ENCODE measurements at regions not wholly inside any gene's neighbourhood (a gene's known extent, or its start where the extent isn't known, plus 50 kb on each side); places are given as distances from the start of the nearest gene placed in this dataset.

DNA sequence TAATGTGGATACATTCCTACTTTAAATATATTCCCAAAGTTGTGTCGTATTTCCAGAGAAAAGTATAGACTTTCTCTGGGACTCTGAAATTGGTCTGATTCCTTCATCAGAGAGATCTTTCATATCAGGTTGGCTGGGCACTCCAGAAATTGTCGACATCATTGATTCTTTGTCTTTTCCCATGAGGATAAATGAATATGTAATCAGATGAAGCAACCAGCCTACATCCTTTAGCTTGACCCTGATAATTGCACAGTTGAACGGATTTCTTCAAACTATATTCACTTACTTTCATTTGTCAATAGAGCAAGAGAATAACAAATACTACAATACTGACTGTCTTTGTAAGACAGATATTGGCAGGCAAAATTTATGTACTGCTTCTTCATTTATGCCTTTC is 680.2 kb upstream of the LRRTM4 start:
- Histone ChIP-seq H2AFZ (ENCODE audit: low read length) (no peak overlapping the region), H3K27me3 (ENCODE audit: insufficient read depth, low read length) (no peaks in the 10 kb centered on the region), H3K79me2 (ENCODE audit: insufficient read depth, low read length) (no peaks in the 10 kb centered on the region), H3K4me1 (ENCODE audit: insufficient read depth, low read length, severe bottlenecking) (no peaks in the 10 kb centered on the region), H3K9me3 (ENCODE audit: low read length) (no peaks in the 10 kb centered on the region), H3K9ac (ENCODE audit: low read length) (no peak overlapping the region), H3F3A (ENCODE audit: insufficient read depth, low read length) (no peaks in the 10 kb centered on the region), H3K4me2 (ENCODE audit: low read length) (no peak overlapping the region), H3K4me3 (ENCODE audit: low read depth, low read length, poor library complexity, severe bottlenecking) (no peak overlapping the region), H4K20me1 (ENCODE audit: insufficient read depth, low read length) (no peaks in the 10 kb centered on the region), H3K9me2 (ENCODE audit: low read depth, low read length) (no peaks in the 10 kb centered on the region), H3K27ac (ENCODE audit: low read depth, low read length, poor library complexity, severe bottlenecking) (no peak overlapping the region), H3K36me3 (ENCODE audit: insufficient read depth, low read length) (no peaks in the 10 kb centered on the region)
- TF ChIP-seq, protein P1, sequence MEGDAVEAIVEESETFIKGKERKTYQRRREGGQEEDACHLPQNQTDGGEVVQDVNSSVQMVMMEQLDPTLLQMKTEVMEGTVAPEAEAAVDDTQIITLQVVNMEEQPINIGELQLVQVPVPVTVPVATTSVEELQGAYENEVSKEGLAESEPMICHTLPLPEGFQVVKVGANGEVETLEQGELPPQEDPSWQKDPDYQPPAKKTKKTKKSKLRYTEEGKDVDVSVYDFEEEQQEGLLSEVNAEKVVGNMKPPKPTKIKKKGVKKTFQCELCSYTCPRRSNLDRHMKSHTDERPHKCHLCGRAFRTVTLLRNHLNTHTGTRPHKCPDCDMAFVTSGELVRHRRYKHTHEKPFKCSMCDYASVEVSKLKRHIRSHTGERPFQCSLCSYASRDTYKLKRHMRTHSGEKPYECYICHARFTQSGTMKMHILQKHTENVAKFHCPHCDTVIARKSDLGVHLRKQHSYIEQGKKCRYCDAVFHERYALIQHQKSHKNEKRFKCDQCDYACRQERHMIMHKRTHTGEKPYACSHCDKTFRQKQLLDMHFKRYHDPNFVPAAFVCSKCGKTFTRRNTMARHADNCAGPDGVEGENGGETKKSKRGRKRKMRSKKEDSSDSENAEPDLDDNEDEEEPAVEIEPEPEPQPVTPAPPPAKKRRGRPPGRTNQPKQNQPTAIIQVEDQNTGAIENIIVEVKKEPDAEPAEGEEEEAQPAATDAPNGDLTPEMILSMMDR (IDR thresholded peaks at IDR 0.05; ENCODE audit: low read length), result no peak
- TF ChIP-seq EZH2 (IDR thresholded peaks at IDR 0.05; ENCODE audit: borderline replicate concordance, low read length), result no peak

DNA sequence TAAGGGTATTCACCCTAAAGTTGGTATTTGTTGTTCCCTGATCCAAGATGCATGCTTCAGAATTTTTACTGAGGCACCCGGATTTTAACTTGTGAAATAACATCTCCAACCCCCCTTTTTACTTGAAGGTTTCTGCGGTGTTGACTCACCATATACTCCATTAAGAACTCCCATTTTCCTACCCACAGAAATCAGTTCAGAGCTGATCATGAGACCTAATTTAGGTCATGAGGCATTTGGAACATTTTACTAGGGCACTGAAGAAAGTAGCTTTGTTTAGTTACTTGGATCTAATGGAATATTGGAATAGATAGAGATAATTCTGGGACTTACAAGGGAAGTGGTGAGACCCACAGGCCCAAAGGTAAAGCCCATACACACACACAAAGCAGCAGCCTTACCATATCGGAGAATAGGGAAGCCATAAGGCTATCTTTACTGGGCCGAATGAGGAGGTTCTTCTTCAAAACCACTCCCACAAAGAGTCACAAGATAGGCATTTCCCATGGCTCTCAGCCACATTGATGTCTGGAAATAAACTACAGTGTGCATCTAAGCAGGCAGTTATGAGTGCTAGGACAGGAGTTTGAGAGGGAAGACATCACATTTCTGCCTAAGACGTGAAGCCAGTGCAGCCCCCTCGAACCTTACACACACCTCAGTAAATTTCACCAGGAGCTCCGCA is 681.0 kb upstream of the LRRTM4 start:
- Histone ChIP-seq H3K36me3 (ENCODE audit: insufficient read depth, low read length) (no peaks in the 10 kb centered on the region), H3K9me3 (ENCODE audit: low read length) (no peaks in the 10 kb centered on the region), H3K27me3 (ENCODE audit: insufficient read depth, low read length) (no peaks in the 10 kb centered on the region), H3K4me3 (ENCODE audit: low read depth, low read length, poor library complexity, severe bottlenecking) (no peak overlapping the region), H3K9ac (ENCODE audit: low read length) (no peak overlapping the region), H3K27ac (ENCODE audit: low read depth, low read length, poor library complexity, severe bottlenecking) (no peak overlapping the region), H3K4me1 (ENCODE audit: insufficient read depth, low read length, severe bottlenecking) (no peaks in the 10 kb centered on the region), H3K4me2 (ENCODE audit: low read length) (no peak overlapping the region), H3F3A (ENCODE audit: insufficient read depth, low read length) (no peaks in the 10 kb centered on the region), H3K9me2 (ENCODE audit: low read depth, low read length) (no peaks in the 10 kb centered on the region), H4K20me1 (ENCODE audit: insufficient read depth, low read length) (no peaks in the 10 kb centered on the region), H2AFZ (ENCODE audit: low read length) (no peak overlapping the region), H3K79me2 (ENCODE audit: insufficient read depth, low read length) (no peaks in the 10 kb centered on the region)
- TF ChIP-seq, protein P1 (IDR thresholded peaks at IDR 0.05; ENCODE audit: low read length), result no peak
- no peak for TF ChIP-seq EZH2 (IDR thresholded peaks at IDR 0.05; ENCODE audit: borderline replicate concordance, low read length)

DNA sequence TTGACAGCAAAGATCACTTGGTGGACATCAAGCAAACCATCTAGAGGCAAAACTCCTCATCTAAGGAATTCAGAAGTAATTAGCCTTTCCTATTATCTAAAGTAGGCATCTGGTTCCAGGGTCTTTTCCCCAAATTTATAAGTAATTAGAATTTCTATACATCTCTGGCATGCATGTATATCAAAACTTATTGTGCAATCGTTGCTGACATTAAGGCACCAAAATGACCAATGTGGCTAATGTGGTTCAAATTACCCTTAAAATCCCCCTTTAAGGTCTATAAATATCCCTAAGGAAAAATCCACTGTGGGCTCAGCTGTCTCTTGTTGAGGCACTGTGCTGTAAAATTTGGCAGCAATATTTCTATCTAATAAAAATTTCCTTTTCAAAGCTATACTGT is 695.9 kb upstream of the LRRTM4 start:
- Histone ChIP-seq H3K9ac (ENCODE audit: low read length) (no peak overlapping the region), H3K4me1 (ENCODE audit: insufficient read depth, low read length, severe bottlenecking) (no peaks in the 10 kb centered on the region), H2AFZ (ENCODE audit: low read length) (no peak overlapping the region), H4K20me1 (ENCODE audit: insufficient read depth, low read length) (no peaks in the 10 kb centered on the region), H3K4me2 (ENCODE audit: low read length) (no peak overlapping the region), H3K27me3 (ENCODE audit: insufficient read depth, low read length) (no peaks in the 10 kb centered on the region), H3K9me2 (ENCODE audit: low read depth, low read length) (no peaks in the 10 kb centered on the region), H3K79me2 (ENCODE audit: insufficient read depth, low read length) (no peaks in the 10 kb centered on the region), H3K27ac (ENCODE audit: low read depth, low read length, poor library complexity, severe bottlenecking) (no peak overlapping the region), H3K36me3 (ENCODE audit: insufficient read depth, low read length) (no peaks in the 10 kb centered on the region), H3F3A (ENCODE audit: insufficient read depth, low read length) (no peaks in the 10 kb centered on the region), H3K4me3 (ENCODE audit: low read depth, low read length, poor library complexity, severe bottlenecking) (no peak overlapping the region), H3K9me3 (ENCODE audit: low read length) (no peaks in the 10 kb centered on the region)
- TF ChIP-seq, protein P1 (IDR thresholded peaks at IDR 0.05; ENCODE audit: low read length), result no peak
- no peak for TF ChIP-seq EZH2 (IDR thresholded peaks at IDR 0.05; ENCODE audit: borderline replicate concordance, low read length)

Measured in OCI-LY1 (cell line).